NOMO-1 treated with DMSO at 0.1 percent for 48 hours (cell line): ENCODE measurements at regions not wholly inside any gene's neighbourhood (a gene's known extent, or its start where the extent isn't known, plus 50 kb on each side); places are given as distances from the start of the nearest gene placed in this dataset.

ENCODE experiments used
- DNase-seq: peaks from one replicate; lab custom pipeline; 2025; ENCODE audit not compliant: unreplicated experiment; lab: John Stamatoyannopoulos, UW

DNA sequence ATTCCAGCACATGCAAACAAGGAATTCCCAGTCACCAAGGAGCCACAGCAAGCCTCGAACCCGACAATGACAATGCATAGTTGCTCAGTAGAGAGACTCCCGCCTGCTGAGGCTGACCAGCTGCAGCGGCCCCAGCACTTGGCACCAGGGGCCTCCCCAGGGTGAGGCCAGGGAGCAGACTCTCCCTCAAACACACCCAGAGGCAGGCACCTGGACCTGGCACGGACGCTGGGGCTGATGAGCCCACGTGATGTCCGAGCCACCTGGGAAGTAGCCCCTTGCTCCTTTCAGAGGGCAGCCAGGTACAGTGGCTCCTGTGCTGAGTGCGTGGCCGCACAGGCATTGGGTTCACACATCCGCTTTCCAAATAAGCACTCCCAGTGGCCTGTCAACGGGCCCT is 315.9 kb upstream of the TGFBR2 start:
- DNase-seq: no peak

DNA sequence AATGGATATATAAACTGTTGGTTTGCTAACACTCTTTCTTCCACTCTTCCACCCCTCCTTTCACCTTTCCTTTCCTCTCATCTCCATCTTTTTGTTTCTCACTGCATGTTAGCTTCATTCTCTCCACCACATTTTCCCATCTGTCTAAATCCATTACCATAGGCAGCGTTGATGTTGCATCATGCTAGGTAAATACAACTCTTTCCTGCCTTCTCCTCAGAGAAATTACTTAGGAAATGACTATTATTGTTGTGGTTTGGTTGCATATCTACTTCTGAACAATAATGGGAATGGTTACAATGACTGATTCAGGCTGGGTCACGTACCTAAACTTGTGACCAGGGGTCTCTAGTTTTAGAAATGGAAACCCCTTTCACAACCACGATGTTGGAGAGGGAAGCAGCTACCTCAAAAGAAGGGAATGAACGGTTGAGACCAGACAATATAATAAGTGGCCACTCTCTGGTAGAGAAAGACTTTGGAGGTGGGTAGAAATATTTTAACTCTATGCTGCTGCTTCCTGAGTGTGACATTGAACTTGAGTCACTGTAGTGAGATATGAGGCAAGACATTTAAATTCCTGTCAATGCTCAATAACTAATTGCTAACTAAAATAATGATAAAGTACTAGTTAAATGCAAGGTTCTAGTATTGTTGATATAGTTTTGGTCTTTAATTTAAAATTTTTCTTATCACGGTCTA is 314.1 kb upstream of the TGFBR2 start:
- DNase-seq: no peak

DNA sequence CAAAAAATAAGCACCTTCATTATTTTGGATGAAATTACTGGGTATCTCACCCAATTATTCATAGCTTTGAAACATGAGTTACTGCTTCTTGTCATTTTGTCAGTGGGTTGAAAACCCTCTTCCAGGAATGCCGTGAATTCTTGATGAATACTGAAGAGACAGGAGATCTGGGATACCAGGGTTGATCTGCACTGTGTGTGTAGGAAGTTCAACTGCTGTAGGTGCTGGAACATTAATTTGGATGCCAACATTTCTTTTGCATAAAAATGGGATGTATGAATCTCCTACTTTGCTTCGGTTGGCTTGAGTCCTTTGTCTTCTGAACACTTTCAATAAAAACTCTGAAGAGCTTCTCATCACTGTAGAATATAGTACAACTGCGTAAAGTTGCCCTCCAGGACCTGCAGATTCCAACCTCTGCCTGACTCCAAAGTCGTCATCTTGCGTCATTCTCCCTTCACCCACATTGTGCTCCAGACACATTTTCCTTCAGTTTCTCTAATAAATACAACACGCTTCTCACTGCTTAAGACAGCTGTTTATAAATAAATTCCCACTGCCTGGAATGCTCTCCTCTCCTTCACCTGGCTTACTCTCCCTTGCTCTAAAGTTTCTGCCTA is 312.7 kb upstream of the TGFBR2 start:
- DNase-seq: no peak

DNA sequence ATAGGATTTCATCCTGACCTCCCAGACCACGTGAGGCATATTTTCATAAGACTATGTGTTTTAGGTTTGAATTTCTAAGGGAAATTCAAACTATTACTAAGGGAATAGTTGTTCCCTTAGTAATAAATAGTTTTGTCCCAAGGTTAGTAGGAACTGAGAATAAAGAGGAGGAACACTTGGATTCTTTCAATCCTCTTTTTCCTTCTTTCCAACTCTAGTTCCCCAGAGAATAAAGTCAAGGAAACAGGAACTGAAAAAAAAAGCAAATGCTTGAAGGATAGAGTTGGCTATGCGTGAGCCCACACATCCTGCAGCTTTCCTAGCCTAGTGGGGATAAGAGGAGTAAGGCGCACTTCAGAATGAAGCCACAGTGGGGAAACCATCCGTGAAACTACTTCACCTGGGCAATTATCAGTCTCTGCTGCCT is 312.1 kb upstream of the TGFBR2 start:
- no peak for DNase-seq

DNA sequence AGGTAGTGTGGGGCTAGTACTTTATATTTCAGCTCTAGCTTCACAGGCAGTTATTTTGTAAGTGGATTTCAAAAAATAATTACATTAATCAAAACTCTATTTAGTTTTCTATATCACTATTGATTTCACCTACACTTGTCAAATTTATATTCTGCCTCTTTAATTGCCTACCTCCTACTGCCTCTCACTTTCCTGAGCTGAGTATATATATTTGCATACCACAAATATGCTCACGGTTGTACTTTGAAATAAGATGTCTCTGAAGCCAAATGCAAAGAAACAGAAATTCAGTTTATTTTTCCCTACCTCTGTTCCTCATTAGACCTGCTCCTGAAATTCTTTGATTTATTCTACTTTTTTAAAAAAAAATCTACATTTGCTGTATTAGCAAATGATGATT is 309.3 kb upstream of the TGFBR2 start:
- DNase-seq: no peak

DNA sequence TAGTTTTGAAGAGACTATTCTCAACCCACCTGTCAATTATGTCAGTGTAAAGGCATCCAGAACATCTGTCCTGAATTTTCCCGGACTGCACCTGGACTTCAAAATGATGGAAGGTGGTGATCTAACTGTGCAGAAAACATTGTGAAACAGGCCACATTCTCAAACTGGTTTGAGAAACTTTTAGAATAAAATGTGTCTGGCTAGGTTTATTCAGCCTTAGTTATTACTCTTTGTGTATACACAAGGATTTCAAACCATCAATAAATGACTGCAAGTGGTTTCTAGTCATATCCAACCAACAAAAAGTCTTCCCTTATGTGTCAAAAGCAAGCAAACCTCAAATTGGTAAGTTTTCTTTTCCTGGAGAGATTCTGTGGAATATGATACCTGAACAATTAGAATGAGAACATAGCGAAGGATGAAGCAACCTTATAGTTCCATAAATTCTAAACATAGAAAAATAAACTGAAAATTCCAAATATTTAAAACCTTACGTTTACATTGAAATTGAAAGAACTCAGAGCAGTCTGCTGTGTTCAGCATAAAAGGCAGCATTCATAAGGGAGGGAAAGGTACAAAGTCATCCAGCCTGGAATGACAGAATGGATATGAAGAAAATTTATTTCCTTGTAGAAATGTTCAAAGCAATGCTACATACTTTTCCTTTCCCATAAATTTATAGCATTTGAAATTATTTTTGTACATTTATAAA is 306.6 kb upstream of the TGFBR2 start:
- no peak for DNase-seq

DNA sequence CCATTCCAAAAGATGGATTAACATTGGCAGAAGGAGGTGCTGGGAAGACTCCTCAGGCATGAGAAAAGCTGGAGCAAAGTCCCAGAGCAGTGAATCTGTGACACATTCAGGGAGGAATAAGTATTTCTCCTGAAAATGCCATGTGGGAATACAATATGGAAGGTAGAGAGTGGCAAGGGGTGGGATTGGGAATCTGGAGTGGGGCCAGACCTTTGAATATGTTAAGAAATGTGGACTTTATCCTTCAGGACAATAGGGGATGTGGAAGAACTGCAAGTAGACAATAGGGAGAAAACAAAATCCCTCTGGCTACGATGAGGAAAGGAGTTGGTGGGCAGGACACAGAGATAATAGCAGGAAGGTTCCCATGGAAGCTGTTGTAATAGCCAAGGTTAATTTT is 305.6 kb upstream of the TGFBR2 start:
- DNase-seq: no peak

DNA sequence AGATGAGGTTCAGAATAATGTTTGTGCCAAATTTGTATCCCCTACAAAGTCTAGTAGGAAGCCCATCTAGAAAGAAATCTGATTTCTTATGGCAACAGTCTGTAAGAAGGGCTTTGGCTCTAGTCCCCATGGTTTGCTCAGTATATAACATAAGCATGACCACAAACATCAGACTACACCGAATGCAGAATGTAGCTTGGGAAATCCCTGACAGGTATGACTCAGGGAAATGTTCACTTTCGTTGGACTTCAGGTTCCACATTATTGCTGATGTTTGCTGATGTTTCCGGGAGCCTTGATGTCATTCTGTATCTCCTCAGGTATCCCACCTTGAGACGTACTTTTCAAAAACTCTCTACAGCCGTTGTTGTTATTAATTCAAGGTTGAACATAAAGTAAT is 304.4 kb upstream of the TGFBR2 start:
- DNase-seq: no peak

DNA sequence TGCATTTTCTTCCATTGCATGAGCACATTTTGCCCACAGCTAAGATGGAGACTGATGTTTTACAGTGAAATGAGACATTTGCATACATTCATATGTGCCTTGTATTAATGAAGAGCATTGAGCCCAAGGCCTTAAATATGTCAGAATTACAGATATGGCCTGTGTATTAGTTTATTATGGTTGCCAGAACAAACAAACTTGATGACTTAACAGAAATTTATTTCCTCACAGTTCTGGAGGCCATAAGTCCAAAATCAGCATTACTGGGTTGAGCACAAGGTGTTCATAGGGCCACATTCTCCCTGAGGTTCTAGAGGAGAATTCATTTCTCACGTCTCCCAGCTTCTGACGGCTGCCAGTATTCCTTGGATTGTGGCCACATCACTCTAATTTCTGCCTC is 302.6 kb upstream of the TGFBR2 start:
- no peak for DNase-seq

DNA sequence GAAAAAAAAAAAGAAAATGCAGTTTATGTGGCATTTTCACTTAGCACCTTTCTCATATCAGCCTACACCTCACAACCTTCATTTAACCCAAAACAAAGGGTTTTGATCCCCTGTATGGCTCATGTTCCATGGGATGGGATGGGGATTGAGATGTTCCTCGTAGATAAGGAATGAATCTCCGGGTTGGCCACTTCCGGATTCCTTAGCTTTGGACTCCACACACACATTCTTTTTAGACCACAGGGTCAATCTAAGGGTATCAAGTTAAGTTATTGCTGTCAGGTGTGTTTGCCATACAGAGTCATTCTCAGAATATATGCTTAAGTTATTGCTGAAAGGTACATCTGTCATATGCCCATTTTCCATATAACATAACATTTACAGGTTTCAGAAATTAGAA is 301.4 kb upstream of the TGFBR2 start:
- no peak for DNase-seq

DNA sequence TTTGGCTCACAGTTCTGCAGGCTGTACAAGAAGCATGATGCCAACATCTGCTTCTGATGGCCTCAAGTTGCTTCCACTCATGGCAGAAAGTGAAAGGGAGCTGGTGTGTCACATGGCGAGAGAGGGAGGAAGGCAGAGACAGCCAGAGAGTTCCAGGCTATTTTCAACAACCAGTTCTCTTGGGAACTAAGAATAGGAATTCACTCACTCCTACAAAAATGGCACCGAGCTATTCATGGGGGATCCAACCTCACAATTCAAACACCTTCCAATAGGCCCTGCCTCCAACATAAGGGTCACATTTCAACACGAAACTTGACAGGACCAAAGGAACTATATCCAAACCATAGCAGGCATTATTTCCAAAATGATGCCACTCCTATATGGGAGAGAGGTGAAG is 299.5 kb upstream of the TGFBR2 start:
- no peak for DNase-seq

DNA sequence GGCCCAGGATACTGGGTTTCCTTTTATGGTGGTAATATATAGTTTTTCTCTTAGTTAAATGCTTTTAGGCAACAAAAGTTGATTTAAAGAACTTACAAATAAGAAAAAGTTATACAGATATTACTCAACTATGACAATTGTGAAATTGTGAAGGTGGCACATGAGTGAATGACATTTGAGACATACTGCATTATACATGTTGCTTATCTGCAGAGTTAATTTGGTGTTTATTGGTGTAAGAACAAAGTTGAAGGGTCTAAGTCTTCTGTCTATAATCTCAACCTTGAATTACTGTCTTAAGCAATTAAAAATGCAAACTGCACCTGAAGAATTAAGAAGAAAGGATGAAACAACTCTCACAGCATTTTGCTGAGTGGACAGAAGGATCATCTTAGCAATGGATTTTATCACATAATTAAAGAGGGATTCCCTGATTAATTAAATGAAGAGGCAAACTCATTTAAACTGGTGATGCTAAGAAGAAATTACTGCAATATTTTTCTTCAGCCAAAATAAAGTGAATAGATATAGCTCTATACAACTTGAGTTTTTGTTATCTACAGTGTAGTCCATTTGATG is 298.9 kb upstream of the TGFBR2 start:
- no peak for DNase-seq

DNA sequence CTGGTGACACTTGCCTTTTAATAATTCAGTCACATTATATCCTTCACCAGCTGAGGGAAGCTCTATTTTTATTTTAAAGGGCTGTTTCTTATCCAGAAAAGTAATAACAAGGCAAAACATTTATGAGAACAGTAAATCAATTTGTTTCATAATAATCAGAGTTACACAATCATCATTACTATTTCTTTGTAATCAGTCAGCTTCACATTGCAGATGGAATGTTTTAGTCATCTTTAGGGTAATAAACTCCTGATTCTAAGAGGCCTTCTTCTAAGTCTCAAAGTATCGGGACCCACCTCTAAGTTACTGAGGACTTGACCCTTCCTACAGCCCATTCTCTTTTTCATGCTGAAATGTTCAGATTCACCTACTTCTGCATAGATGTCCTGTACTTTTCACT is 298.3 kb upstream of the TGFBR2 start:
- peak; percentile 19 for DNase-seq

DNA sequence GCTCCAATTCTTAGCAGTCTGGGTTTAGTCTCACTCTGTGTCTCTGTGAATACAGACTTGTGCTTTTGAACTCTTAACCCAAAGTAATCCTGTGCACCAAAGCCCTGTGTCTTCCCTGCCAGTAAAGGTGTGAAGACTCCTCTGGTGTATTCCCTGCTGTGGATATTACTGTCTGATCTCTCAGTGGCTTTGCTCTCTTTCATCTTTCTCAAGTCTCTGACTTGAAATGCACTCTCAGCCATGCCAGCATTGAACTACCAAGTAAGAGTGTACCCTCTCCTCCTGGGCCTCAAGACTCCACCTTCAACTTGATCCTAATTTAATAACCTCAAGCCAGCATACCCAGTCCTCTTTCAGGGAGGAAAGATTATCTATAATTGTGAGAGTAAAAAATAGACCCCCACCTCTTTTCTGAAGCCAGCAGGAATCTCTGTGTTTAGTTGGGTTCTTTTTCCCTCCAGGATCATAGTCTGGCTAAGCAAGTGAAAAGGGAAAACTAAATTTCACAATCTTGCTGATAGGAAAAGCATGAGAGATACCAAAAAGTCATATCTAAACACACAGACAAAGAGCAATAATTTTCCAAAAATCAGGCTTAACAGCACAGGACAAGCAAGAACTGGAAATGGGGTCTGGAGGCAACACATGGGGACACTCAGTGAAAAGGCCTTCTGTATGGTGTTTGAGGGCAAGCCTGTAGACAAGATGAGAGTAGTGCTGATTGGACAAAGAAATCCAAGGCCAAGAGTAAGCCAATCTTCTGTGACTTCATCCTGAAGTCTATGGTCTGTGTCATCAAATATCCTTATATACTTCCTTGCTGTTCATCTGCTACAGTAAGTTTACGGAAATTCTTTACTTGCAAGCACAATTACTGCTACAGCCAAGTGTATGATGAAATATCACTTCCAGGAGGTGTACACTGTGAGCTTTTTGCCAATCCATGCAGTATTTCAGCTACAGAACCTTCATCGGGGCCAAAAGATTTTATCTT is 296.1 kb upstream of the TGFBR2 start:
- no peak for DNase-seq

DNA sequence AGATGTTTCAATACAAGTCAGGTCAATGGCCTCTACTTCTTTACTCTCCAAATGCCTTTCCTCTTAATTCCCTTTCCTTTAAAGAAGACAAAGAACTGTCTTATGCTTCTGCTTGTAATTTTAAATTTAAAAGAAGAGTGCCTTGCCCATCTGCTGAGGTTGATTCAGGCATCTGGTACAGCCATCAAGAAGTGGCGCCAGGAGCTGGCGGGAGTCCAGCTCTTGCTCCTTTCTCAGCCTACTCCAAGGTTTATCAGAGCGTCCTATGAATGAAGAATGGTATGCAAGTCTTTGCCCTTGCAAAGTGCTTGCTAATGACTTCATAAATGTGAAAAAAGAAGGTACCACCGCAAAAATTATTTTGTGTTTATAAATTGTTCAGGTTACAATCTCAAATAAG is 294.6 kb upstream of the TGFBR2 start:
- no peak for DNase-seq

DNA sequence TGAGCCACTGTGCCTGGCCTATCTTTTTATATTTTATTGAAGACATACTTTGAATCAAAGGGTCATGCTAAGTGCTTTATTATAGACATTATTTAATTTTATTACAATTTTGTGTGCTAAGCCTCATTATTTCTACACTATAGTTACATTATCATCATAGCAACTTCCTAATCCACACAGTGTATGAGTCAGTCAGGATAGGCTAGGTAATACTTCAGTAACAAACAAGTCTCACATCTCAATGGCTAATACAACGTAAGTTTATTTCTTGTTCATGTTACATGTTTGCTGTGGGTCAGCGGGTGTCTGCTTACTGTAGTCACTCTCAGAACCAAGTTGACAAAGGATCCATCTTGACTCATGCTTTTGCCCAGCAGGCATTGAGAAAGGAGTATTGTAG is 292.6 kb upstream of the TGFBR2 start:
- no peak for DNase-seq

DNA sequence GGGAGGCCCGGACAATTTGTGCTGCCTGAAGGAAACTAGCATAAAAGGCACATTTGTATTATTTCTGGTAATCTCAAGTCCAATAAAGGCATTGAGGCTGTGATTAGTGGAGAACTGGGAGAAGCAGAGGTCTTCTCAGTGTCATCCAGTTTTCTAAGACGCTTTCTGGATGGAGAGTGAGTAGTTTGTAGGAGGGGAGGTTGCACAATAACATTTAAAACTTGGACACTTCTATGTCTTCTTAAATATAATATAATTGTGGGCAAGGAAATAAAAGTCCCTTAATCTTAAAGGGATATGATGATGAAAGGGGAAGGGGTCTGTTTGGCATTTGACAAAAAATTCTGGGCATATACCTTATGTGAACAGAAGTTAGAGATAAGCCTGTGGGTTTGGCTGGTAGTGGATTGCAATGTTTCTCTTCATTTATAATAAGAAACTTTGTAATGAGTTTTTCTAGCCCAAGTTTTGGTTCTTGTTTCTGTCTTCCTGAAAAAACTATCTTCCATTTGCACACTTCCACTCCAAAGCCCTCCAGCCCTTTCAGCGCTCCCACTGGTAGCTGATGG is 291.6 kb upstream of the TGFBR2 start:
- no peak for DNase-seq

DNA sequence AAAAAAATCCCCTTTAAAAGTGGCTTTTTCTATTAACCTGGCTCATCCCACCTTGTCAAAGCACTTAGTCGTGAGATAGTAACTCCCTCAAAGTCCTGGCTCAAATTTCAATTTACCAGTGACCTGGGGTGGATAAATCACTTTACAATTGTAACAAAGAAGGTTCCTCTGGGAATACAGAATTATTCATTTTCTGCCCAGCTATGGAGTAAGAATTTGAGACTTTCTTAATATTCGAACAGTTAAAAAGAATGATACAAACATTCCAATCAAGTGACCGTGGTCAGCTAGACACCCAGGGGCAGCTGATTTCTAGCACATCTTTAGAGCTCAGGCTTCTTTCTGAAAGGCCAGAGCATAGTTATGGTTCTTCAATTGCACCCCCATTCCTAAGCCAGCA is 291.0 kb upstream of the TGFBR2 start:
- DNase-seq: no peak

DNA sequence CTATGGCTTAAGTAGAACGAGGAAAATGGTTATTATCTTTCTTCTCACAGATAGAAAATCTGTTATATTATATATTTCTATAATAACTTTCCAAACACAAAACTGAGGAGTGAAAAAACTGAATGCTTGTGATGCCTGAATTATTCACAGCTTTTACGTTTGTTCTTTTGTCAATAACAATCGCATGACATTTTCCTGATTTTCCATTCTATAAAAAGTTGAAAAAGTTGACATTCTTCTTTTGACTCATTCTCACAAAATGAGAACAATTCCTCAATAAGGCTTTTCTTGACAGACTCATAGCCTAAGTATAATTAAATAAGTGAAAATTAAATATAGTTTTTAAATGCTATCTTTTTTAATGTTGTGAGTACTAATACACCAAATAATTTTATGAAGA is 288.8 kb upstream of the TGFBR2 start:
- DNase-seq: no peak

DNA sequence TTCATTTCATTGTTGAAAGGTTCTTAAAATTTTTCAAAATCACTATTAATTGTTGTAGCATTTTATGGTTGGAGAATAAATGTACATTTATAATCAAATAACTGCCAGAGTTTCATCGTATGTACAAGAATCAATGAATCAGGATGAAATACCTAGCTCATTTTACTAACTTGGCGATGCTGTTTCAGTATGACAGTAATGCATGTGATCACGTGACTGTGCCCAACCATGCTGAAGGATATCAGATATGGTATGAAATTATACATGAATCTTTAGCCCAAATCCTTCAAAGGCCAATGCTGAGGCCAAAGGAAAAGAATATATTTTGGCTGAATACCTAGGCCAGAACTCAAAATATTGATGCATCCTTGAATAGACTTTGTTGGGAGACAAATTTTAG is 288.3 kb upstream of the TGFBR2 start:
- no peak for DNase-seq

DNA sequence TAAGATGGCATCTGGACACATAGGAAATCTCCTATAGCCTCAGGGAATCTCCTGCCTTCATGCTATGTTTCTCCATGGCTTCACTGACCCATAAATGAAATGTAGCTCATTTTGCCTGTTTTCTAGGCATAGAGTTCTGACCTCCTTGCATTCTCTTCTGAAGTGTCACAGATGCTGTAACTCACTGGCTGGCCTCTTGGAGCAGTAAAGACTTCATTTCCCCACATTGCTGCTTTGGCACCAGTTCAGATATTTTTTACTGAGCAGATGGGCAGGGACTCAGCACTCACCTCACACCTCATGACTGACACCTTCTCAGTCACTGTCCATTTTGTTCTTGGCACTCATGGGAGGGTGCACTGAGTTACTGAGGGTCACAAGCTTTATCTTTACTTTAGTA is 286.7 kb upstream of the TGFBR2 start:
- DNase-seq: no peak
